HG02610 (cell line): ENCODE measurements at regions not wholly inside any gene's neighbourhood (a gene's known extent, or its start where the extent isn't known, plus 50 kb on each side); places are given as distances from the start of the nearest gene placed in this dataset.
A peak's percentile ranks its signal among the peaks of the same experiment; 100 is the strongest.

Experiments used
- ATAC-seq: cut with Tn5 transposase; IDR thresholded peaks from one replicate; pipeline ENCODE4 v1.9.1; 2021; ENCODE audit warnings: mild to moderate bottlenecking, moderate library complexity; ENCODE audit not compliant: unreplicated experiment

DNA sequence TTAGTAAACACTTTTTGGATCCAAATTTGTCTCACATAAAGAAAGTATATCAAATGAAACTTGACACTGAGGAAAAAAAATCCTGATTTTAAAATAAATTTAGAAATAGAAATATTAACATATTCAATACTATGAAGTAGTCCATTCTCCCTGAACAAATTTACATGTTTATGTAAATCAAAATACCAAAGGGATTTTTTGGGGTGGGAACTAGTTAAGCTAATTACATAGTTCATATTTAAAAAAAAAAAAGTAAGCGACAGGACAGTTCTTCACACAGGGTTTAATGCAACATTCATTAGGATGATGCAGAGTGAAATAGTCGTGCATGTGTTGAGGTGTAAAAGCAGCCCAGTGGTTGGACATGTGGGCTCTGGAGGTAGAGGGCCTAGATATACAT lies 433.5 kb upstream of the B3GALT2 start:
- ATAC-seq, result no peak

DNA sequence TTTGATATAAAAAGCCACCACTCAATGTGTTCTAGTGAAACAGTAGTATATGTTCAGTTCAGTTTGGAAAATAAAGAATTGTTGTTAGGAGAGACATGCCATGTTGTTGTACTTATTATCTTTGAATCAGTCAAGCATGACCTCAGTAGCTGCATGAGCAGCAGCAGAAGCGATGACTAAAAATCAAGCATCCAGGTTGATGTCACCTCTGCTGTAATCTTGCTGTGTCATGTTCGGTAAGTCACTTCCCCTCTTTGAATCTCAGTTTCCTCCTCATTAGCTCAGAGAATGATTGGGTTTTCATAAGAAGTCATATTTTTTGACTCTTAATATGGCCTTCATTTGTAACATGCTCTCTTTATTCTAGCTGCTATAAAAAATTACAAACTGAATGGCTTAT lies 428.4 kb upstream of the B3GALT2 start:
- ATAC-seq, result peak; percentile 56

DNA sequence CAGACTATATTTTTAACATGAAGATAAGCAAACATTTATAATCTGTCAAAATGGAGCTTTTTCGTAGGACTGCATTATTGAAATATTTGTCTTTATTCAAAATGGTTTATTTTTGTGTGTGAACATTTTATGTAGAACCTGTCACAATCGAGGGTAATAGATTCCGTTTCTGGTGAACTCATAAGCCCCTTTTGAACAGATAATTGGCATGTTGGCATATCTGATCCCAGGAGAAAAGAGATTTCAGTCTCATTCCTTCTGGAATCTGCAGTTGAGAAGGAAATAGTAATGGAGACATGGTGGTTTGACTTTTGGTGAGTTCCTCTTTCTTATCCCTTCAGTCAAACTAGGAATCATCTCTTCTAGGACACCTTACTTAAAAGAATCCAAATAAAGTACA lies 427.9 kb upstream of the B3GALT2 start:
- ATAC-seq, result no peak

DNA sequence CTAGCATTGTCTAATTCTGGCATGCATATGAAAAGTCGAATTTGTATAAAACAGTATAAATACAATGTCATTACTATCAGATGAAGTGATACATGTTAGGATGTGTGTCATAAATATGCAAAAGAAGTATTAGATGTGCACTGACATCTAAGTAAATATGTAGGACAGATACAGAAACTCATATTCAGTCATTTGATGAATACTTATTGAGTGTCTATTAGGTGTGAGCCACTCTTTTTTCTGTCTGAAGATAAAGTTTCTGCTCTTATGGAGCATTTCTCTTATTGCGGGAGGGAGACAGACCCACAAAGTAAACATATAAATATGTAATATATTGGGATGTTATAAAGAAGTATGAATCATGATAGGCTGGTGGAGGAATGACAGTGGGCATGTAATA lies 426.6 kb upstream of the B3GALT2 start:
- no peak for ATAC-seq

DNA sequence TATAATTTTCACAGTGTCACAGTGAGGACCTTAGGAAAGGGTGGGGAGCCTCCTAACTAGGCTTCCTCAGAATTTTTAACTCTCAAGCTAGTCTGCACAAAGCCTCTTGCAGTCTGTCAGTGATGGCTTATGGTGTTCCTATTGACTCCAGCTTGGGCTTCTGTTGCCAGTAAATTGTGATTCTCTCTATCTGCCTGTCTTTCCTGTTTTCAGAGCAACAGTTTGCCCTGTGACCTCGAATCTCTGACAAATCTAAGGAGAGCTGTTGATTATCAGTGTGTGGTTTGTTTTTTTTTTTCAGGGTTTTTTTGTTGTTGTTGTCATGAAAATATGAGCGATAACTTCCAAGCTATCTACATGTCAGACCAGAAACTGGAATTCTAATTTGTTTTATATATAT lies 423.2 kb upstream of the B3GALT2 start:
- no peak for ATAC-seq

DNA sequence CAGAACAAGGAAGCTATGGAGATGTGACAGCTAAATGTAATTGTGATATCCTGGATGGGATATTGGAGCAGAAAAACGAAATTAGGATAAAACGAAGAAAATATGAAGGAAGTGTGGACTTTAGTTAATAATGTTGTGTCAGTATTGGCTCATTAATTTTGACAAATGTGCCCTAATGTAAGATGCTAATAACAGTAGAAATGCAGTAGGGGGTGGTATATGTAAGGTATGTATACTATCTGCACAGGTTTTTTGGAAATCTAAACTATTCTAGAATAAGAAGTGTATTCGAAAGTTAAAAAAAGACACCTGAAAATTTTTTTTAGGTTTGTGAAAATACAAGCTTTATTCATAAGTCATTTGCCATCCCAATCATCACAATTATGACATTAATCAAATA lies 421.4 kb upstream of the B3GALT2 start:
- no peak for ATAC-seq

DNA sequence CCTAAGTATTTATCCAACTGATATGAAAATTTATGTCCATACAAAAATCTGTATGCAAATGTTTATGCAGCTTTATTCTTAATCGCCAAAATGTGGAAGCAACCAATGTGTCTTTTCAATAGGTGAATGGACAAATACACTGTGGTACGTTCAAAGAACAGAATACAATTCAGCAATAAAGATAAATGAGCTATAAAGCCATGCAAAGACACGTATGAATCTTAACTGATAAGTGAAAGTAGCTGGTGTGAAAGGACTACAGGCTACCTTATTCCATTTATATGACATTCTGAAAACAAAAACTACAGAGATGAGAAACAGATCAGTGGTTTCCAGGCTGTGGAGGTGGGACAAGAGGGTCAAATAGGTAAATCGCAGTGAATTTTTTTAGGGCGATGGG lies 419.6 kb upstream of the B3GALT2 start:
- no peak for ATAC-seq

DNA sequence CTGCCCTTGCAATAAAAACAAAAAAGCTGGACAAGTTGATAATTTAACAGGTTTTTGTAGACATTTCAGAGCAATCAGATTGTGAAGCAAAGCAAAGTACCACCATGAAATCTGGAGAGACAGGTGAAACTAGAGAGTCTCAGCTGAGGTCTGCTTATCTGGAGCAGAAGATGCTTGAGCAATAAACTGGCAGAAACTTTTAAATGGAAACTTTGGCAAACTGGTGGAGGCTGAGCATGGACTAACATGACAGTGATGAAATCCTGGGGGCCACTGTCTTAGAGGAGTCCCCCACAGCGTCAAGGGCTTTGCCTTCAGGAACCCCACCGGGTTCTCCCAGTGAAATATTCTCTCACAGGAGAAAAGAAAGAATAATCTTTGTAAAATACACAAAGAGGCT lies 416.3 kb upstream of the B3GALT2 start:
- no peak for ATAC-seq

DNA sequence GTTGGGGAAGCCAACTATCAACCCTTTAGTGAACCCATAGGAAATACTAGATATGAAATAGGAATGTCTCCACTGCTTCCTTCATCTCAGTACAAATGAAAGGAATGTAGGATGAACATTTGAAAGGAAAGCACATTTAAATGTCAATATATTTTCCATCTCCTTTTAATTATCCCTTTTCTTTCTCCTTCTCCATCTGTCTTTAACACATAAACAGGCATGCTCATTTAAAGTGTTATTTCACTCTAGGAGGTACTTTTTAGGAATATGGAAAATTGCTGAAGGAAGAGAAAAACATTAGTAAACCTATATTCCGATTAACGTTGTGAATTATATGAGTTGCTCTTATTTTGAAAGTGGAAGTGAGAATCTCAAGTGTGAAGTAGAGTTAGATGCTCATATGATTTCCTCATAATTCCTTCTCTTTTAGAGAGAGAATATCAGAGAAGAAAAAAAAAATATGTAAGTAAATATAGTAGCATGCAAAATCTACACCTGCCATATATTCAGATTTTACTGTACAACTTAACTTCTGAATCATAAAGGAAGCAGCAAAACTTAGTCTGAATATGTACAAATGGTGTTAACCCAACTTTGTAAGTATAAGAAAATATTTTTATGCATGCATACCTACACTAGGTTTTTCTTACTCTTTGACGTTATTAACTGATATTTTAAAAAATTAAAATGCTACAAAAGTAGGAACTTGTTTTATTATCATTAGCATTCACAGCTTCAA lies 406.9 kb upstream of the B3GALT2 start:
- ATAC-seq, result peak; percentile 37

DNA sequence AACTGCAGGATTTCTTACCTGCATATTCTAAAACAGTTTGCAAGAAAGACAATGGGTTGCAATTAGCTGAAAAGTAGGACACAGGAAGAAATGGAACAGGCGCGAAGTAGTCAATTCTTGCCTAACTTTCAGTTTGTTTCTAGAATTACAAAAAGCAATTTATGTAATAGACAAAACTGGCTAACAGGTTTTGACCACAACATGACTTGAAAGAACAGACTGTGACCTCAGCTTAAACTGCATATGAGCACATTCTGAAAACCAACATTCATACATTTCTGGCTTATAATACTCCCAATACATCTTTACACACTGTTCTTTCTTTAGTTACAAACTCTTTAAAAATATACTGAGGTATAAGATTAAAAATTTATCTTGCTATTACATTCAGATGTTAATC lies 405.9 kb upstream of the B3GALT2 start:
- ATAC-seq, result no peak

DNA sequence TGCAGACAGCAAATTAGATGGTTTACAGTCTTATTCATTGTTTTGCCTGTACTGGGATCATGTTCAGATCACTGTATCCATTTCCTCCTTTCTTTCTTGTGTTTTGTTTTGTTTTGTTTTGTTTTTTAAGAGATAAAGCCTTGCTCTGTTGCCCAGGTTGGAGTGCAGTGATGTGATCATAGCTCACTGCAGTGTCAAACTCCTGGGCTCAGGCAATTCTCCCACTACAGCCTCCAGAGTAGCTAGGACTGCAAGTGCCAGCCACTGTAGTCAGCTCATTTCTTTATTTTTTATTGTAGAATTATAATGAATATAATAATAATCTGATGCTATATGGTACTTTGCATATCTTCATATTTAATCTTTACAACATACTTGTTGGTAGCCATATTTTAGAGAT lies 403.7 kb upstream of the B3GALT2 start:
- ATAC-seq, result no peak

DNA sequence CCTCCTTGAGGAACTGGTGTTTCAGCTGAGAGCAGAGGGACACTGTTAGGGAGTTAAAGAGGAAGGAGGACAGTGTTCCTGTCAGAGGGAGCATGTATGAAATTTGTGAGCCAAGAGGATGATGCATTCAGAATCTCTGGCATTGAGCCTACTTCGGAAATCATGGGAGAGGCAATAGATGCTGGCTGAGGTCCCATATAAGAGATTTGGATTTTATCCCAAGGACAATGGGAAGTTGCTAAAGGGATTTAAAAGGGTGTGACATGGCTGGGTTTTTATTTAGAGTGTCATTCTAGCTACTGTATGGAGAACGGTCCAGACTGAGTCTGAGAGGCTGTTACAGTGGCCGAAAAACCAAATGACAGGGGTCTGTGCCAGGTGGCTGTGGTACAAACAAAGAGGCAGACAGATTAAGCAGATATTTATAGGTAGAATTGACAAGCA lies 403.2 kb upstream of the B3GALT2 start:
- no peak for ATAC-seq

DNA sequence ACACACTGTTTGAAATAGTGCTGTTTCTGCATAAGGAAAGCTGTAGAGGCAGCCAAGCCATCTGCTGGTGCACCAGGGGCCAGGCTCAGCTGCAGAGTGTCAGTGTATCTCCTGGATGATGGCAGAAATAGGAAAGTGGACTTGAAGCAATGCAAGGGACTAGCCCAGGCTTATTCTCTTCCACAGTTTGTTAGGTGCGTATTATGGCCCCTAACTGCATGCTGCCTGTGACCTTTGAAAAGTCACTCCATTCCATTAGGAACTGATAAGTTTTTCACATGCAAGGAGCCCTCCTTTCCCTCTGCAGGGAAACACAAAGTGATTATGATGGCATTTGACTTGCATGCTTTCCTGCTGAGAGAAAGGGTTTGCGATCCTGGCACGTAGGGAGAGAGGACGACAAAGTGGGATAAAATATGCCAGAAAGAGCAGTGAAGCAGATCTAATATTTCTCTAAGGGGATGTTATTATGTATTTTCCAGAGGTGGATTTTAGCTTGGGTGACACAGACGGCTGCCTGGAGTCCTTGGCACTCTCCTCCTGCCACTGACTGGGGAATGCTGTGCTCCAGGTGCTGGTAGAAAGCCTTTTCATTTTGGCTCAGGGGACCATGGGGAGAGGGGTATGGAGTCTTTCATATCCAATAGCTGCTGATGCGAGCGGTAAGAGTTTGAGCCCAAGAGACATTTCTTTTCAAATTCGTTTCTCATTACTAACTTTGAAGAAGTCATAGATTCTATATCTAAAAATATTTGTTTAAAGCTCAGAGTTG lies 402.1 kb upstream of the B3GALT2 start:
- no peak for ATAC-seq

DNA sequence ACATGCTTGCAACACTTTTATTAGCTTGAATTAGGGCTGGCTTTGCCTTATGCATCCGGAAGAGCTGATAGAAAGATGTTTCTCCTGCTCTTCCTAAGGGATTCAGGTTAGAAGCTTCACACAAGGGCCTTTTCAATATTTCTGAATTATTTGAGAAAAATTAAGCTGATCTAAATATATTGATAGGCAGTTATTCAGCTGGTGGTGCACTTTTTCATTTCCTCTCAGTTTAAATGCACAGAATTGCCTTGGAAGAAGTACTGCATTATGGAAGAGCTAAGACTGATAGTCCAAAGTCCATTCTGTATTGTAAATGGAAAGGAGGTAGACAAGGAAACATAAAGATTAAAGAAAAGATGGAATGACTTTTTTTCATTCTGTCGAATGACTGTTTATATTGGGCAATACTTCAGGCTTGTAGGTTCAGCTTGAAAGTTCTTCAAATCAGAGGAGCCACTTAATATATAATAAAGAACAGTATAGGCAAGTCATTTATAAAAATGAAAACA lies 398.4 kb upstream of the B3GALT2 start:
- no peak for ATAC-seq

DNA sequence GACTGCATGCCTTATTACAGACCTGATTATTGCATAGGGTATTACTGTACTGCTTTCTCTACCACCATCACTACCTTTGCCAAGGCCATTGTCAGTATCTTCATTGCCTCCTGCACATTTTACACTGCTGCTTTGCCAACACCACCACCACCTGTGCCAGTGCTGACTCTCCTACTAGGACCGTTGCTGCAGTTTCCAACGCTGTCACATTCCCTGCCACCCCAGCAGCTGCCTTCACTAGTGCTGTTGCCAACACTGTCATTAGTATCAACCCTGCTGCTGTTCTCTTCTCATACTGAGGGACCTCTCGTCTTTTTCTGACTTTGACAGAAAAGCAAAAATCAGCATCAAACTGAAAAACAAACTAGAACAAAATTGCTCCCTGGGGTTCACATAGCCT lies 394.9 kb upstream of the B3GALT2 start:
- no peak for ATAC-seq

DNA sequence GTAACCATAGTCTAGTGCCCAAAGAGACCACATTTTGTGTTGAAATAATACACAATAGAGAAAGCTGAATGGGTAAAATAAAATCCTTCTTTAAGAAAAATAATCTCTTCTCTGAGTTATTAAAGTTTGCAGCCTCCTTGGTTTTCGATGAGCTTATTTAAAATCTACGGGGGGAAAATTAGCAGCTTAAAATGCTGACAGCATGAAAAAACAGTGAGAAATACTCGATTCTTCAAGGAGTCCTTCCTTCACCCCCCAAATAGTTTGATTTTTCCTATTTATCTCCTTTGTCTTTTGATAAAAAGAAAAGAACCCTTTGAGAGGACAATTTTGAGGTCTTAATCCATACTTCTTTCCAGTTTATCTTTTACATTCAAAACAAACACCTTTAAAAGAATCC lies 394.0 kb upstream of the B3GALT2 start:
- ATAC-seq, result no peak

DNA sequence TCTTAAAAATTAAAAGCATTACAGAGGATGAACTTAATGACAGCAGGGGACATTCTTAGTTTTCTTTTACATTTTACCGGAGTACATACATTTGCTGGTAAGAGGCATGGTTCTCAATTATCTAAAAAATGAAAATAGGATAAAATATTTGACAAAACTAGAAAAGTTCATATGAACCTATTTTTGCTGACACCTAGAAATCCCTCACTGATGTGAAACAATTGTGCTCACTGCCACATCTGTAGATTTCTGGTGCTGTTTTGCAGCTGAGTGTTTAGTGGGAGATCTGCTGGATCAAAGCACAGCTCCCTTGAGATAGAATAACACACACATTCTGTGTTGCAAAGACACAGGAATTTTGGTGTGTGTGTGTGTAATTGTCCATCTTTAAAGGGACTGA lies 392.9 kb upstream of the B3GALT2 start:
- no peak for ATAC-seq

DNA sequence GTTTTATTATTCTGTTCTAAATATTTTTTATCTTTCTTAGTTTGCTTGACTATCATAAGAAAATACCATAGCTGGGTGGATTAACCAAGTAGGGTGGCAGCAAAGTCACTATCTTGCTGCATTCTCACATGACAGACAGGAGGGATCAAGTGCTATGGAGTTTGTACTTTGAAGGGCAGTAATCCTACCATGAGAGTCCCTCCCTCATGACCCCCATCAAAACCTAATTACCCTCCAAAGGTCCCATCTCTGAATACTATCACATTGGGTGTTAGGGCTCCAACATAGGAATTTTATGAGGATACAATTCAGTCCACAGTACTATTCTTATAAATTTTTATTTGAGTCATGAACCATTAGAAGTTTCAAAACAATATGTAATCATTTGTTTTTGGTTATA lies 388.5 kb upstream of the B3GALT2 start:
- ATAC-seq, result no peak

DNA sequence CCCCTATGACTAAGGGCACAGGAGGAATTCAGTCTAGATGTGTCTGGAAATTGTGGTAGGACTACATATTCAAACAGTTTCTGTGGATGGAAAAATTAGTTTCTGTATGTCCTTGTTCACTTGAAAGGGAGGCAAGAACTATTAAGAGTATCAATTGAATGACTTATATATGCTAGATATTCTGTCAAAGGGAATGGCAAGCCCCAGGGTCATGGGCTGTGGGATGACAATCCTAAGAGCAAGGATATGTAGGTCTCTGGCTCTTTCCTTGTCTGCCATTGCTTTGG lies 383.5 kb upstream of the B3GALT2 start:
- ATAC-seq, result no peak

DNA sequence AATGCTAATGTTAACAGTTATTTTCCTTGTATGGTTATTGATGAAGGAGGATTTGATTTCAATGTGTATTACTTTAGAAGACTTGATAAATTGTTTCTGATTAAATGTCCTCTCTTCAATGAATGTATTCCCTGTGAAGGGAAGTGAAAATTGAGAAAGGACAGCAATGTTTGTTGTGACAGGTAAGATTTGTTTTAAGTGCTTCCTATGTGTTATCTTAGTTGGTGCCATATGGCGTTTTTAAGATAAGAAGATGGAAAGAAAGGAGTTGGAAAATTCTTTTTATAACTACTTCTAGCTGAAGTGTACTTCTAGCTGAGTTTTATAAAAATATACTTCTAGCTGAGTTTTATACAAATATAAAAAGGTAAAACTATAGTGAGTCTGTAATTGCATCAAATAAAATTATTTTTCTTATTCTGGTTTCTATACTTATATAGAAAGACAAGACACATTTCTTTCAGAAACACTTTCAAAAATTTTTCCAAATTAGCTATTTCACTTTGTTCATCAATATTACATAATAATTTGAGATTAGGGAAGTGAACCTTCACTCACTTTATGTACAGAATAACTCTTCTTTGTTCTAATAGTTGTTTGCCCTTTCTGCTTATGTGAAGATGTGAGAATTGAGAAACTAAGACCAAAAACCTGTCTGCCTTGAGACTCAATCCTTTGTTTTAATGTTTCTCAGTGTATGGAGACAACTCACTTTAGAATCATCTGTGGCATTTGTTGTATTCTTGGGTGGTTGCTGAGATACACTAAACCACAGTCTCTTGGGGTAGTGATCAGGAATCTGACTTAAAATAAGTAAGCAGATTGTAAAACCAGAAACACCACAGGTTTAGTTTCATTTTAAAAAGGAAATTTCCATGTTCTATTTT lies 382.9 kb upstream of the B3GALT2 start:
- peak; percentile 72 for ATAC-seq

DNA sequence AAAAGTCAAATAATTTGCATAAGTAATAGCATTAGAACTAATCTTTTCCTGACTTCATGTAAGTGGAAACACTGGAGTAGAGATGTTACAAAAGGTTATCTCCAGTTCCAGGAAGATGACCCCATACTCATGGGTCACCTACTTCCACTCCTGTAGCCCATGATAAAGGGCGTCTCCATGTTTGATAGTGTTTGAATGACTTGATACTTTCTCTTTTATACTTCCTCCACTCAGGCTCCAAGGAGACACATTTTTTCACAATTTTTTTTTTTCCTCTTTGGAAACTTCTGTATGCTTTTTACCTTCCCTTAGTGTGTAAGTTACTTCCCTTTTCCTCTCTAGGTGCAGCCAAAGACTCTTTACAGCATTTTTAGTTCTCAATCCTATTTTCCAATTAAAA lies 382.1 kb upstream of the B3GALT2 start:
- no peak for ATAC-seq

DNA sequence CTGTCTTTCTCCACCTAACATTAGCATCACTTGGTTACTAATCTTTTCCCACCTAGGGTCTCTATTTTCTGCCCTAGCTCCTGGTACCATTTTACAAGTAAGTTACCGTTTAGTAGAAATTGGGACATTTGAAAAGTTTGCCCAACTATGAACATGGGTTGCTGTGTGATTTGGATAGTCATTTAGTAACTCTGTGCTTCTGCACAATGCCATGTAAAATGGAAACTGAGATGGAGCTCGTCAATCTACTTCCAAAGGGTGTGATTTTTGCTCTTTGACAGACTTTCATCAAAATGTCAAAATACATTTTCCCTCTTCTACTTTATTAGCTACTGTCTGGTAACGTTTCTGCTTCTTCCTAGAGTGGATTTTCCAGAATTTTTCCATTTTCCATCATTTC lies 381.5 kb upstream of the B3GALT2 start:
- no peak for ATAC-seq
